ENCODE measurements at regions not wholly inside any gene's neighbourhood (a gene's known extent, or its start where the extent isn't known, plus 50 kb on each side); places are given as distances from the start of the nearest gene placed in this dataset.
"Not testable (repeated sequence)": the region's sequence is repeated elsewhere in the genome, so short reads cannot be mapped to it uniquely, and the experiment has no call there.

- not testable (repeated sequence) for H4K91ac ChIP-seq (ENCODE audit: insufficient read depth, low read depth, low read length)
Measured at GRCh38 chr6:152834366-152834765, 83.8 kb downstream of the VIP start.

More at GRCh38 chr6:152834366-152834765, 83.8 kb downstream of the VIP start:
- H3K18ac ChIP-seq (ENCODE audit: low read depth, low read length); H3K9me3 ChIP-seq (ENCODE audit: control insufficient read depth, insufficient read depth, low read length); H2AK9ac ChIP-seq (replicated peaks; ENCODE audit: low read depth, low read length, poor library complexity); H3K56ac ChIP-seq (ENCODE audit: extremely low read depth, insufficient read depth, low read length); CTCF ChIA-PET; in situ Hi-C loops (cut with MboI; ENCODE audit: low sequenced_read_pairs); H3K4me3 ChIP-seq (ENCODE audit: insufficient read depth, low read depth, low read length); H3K36me3 ChIP-seq (ENCODE audit: control insufficient read depth, insufficient read depth, low read length); intact Hi-C loops (cut with micrococcal nuclease); BruUV-seq (replicated peaks); H4K8ac ChIP-seq (ENCODE audit: low read depth in 2 of 2, low read length in 2 of 2); H2BK120ac ChIP-seq (ENCODE audit: low read depth, low read length); H4K20me1 ChIP-seq (ENCODE audit: insufficient read depth, low read length); H2BK15ac ChIP-seq (ENCODE audit: low read depth, low read length); H3K4ac ChIP-seq (ENCODE audit: low read depth, low read length); H3K23ac ChIP-seq (ENCODE audit: low read depth, low read length); H3K9ac ChIP-seq (ENCODE audit: low read depth, low read length); POLR2A ChIA-PET (ENCODE audit: unreplicated experiment); H2AFZ ChIP-seq (replicated peaks; ENCODE audit: low read length, poor library complexity); H3K79me1 ChIP-seq (ENCODE audit: low read depth in 1 of 2, low read length in 2 of 2); H3K27ac ChIP-seq (ENCODE audit: insufficient read depth, low read length); ATAC-seq (ENCODE audit: low read depth); H4K5ac ChIP-seq (ENCODE audit: low read depth, low read length); H3K27me3 ChIP-seq (ENCODE audit: control insufficient read depth, insufficient read depth, low read length); H2BK20ac ChIP-seq (ENCODE audit: low read depth, low read length); DNase-seq; dilution Hi-C loops (cut with HindIII; ENCODE audit: low sequenced_read_pairs, unreplicated experiment); H2AK5ac ChIP-seq (ENCODE audit: low read depth, low read length); H2BK5ac ChIP-seq (ENCODE audit: low read depth, low read length, poor library complexity, severe bottlenecking); H3K14ac ChIP-seq (replicated peaks; ENCODE audit: low read depth, low read length); H3K4me2 ChIP-seq (ENCODE audit: low read depth, low read length); H3K9me1 ChIP-seq (ENCODE audit: insufficient read depth, low read length); H3K4me1 ChIP-seq (ENCODE audit: control insufficient read depth, insufficient read depth, low read length): not testable (repeated sequence)
- 91% methylated on average over 8 of the region's 31 CpGs; no CpG with 5 or more reads in 1 of the 2 experiments for WGBS, 2 experiments (ENCODE audit: extremely low coverage in 2 of 2, insufficient read length in 1 of 2)
